Rectal smooth muscle tissue (tissue), 1 donor: ENCODE measurements at regions not wholly inside any gene's neighbourhood (a gene's known extent, or its start where the extent isn't known, plus 50 kb on each side); places are given as distances from the start of the nearest gene placed in this dataset.
"Not testable (repeated sequence)": the region's sequence is repeated elsewhere in the genome, so short reads cannot be mapped to it uniquely, and the experiment has no call there.

Source experiments
- H3K27ac ChIP-seq: one replicate; pipeline ENCODE4 v1.7.0; 2013; ENCODE audit warnings: low read depth, low read length, inconsistent platforms
- H3K27me3 ChIP-seq: one replicate; pipeline ENCODE4 v1.7.0; 2013; ENCODE audit warnings: low read length; ENCODE audit not compliant: control insufficient read depth, insufficient read depth
- H3K36me3 ChIP-seq: one replicate; pipeline ENCODE4 v1.7.0; 2013; ENCODE audit warnings: low read length; ENCODE audit not compliant: control insufficient read depth, insufficient read depth
- H3K4me1 ChIP-seq: one replicate; pipeline ENCODE4 v1.7.0; 2013; ENCODE audit warnings: low read length; ENCODE audit not compliant: control insufficient read depth, insufficient read depth
- H3K4me3 ChIP-seq: one replicate; pipeline ENCODE4 v1.7.0; 2013; ENCODE audit warnings: low read length
- H3K9ac ChIP-seq: one replicate; pipeline ENCODE4 v1.7.0; 2013; ENCODE audit warnings: low read length

- H3K9ac ChIP-seq = no peak overlapping the region
- no peaks in the 10 kb centered on the region for H3K27me3 ChIP-seq
- no peaks in the 10 kb centered on the region for H3K36me3 ChIP-seq
- no peak overlapping the region for H3K27ac ChIP-seq
- H3K4me3 ChIP-seq = no peak overlapping the region
- no peaks in the 10 kb centered on the region for H3K4me1 ChIP-seq
These were observed 1216.8 kb upstream of the PABPC4L start for GRCh38 chr4:135418353-135418752.

- H3K27me3 ChIP-seq = no peaks in the 10 kb centered on the region
- no peaks in the 10 kb centered on the region for H3K4me1 ChIP-seq
- no peak overlapping the region for H3K4me3 ChIP-seq
- no peak overlapping the region for H3K27ac ChIP-seq
- H3K36me3 ChIP-seq = no peaks in the 10 kb centered on the region
- H3K9ac ChIP-seq = no peak overlapping the region
These were observed 1210.6 kb upstream of the PABPC4L start for GRCh38 chr4:135412213-135412612.

GRCh38 chr4:135411251-135411650 is 1209.7 kb upstream of the PABPC4L start:
- Histone ChIP-seq H3K4me1 (no peaks in the 10 kb centered on the region), H3K4me3 (no peak overlapping the region), H3K27me3 (no peaks in the 10 kb centered on the region), H3K9ac (no peak overlapping the region), H3K36me3 (no peaks in the 10 kb centered on the region), H3K27ac (no peak overlapping the region)

- not testable (repeated sequence) for H3K27ac ChIP-seq, H3K36me3 ChIP-seq, H3K9ac ChIP-seq, H3K4me1 ChIP-seq, H3K27me3 ChIP-seq, H3K4me3 ChIP-seq
These were observed 1207.7 kb upstream of the PABPC4L start for GRCh38 chr4:135409261-135409660.

- Histone ChIP-seq H3K27ac (no peak overlapping the region), H3K27me3 (no peaks in the 10 kb centered on the region), H3K4me1 (no peaks in the 10 kb centered on the region), H3K9ac (no peak overlapping the region), H3K36me3 (no peaks in the 10 kb centered on the region), H3K4me3 (no peak overlapping the region)
These were observed 1206.5 kb upstream of the PABPC4L start for GRCh38 chr4:135408109-135408508.

GRCh38 chr4:135406597-135406996 is 1205.0 kb upstream of the PABPC4L start:
- not testable (repeated sequence) for H3K27ac ChIP-seq, H3K4me1 ChIP-seq, H3K27me3 ChIP-seq, H3K9ac ChIP-seq, H3K36me3 ChIP-seq, H3K4me3 ChIP-seq

GRCh38 chr4:135385830-135386581 is 1184.4 kb upstream of the PABPC4L start:
- Histone ChIP-seq H3K4me3 (no peak overlapping the region), H3K27me3 (no peaks in the 10 kb centered on the region), H3K36me3 (no peaks in the 10 kb centered on the region), H3K27ac (no peak overlapping the region), H3K4me1 (no peaks in the 10 kb centered on the region), H3K9ac (no peak overlapping the region)

- Histone ChIP-seq H3K27ac (no peak overlapping the region), H3K27me3 (no peaks in the 10 kb centered on the region), H3K4me3 (no peak overlapping the region), H3K4me1 (no peaks in the 10 kb centered on the region), H3K36me3 (no peaks in the 10 kb centered on the region), H3K9ac (no peak overlapping the region)
These were observed 1182.0 kb upstream of the PABPC4L start for GRCh38 chr4:135383356-135384288.

- Histone ChIP-seq H3K27ac (no peak overlapping the region), H3K27me3 (no peaks in the 10 kb centered on the region), H3K4me3 (no peak overlapping the region), H3K4me1 (no peaks in the 10 kb centered on the region), H3K36me3 (no peaks in the 10 kb centered on the region), H3K9ac (no peak overlapping the region)
These were observed 1180.8 kb upstream of the PABPC4L start for GRCh38 chr4:135382280-135382959.

- H3K4me3 ChIP-seq = no peak overlapping the region
- H3K36me3 ChIP-seq = no peaks in the 10 kb centered on the region
- no peaks in the 10 kb centered on the region for H3K4me1 ChIP-seq
- no peak overlapping the region for H3K27ac ChIP-seq
- no peak overlapping the region for H3K9ac ChIP-seq
- no peaks in the 10 kb centered on the region for H3K27me3 ChIP-seq
These were observed 1170.5 kb upstream of the PABPC4L start for GRCh38 chr4:135372131-135372530.

- no peaks in the 10 kb centered on the region for H3K27me3 ChIP-seq
- no peaks in the 10 kb centered on the region for H3K4me1 ChIP-seq
- H3K9ac ChIP-seq = no peak overlapping the region
- no peak overlapping the region for H3K27ac ChIP-seq
- H3K36me3 ChIP-seq = no peaks in the 10 kb centered on the region
- no peak overlapping the region for H3K4me3 ChIP-seq
These were observed 1169.5 kb upstream of the PABPC4L start for GRCh38 chr4:135371137-135371536.

- H3K27ac ChIP-seq = no peak overlapping the region
- no peaks in the 10 kb centered on the region for H3K27me3 ChIP-seq
- H3K4me3 ChIP-seq = no peak overlapping the region
- H3K4me1 ChIP-seq = no peaks in the 10 kb centered on the region
- no peaks in the 10 kb centered on the region for H3K36me3 ChIP-seq
- no peak overlapping the region for H3K9ac ChIP-seq
These were observed 1167.2 kb upstream of the PABPC4L start for GRCh38 chr4:135368831-135369230.
